Hepatocyte (in vitro differentiated cells): ENCODE measurements at regions not wholly inside any gene's neighbourhood (a gene's known extent, or its start where the extent isn't known, plus 50 kb on each side); places are given as distances from the start of the nearest gene placed in this dataset.

Experiments used
- DNase-seq: peaks from one replicate; pipeline ENCODE4 v3.0.0-alpha.2; 2016; ENCODE audit warnings: low spot score
- H2AFZ ChIP-seq: fragments of 200-600 bp; sonication (generic); 2 replicates; pipeline ENCODE4 v1.6.0; 2016; ENCODE audit warnings: antibody characterized with exemption, mild to moderate bottlenecking
- H3K27ac ChIP-seq: fragments of 200-600 bp; sonication (generic); 2 replicates; pipeline ENCODE4 v1.5.1; 2016; ENCODE audit warnings: mild to moderate bottlenecking
- H3K27me3 ChIP-seq: fragments of 200-600 bp; sonication (generic); 2 replicates; pipeline ENCODE4 v1.6.1; 2016
- H3K36me3 ChIP-seq: fragments of 200-600 bp; sonication (generic); replicated peaks from 2 replicates; pipeline ENCODE4 v1.5.1; 2016; ENCODE audit warnings: low read depth; ENCODE audit not compliant: insufficient read depth
- H3K4me1 ChIP-seq: fragments of 200-600 bp; sonication (generic); 2 replicates; pipeline ENCODE4 v1.5.1; 2016; ENCODE audit warnings: mild to moderate bottlenecking, moderate library complexity; ENCODE audit not compliant: insufficient read depth
- H3K4me2 ChIP-seq: fragments of 200-600 bp; sonication (generic); 2 replicates; pipeline ENCODE4 v1.6.0; 2016
- H3K4me3 ChIP-seq: fragments of 200-600 bp; sonication (generic); 2 replicates; pipeline ENCODE4 v1.5.1; 2016; ENCODE audit warnings: mild to moderate bottlenecking
- H3K79me2 ChIP-seq: fragments of 200-600 bp; sonication (generic); 2 replicates; pipeline ENCODE4 v1.6.0; 2017; ENCODE audit warnings: mild to moderate bottlenecking
- H3K9me2 ChIP-seq: fragments of 200-600 bp; sonication (generic); replicated peaks from 2 replicates; pipeline ENCODE4 v1.6.0; 2017; ENCODE audit warnings: mild to moderate bottlenecking; ENCODE audit not compliant: insufficient read depth
- H3K9me3 ChIP-seq: fragments of 200-600 bp; sonication (generic); 2 replicates; pipeline ENCODE4 v1.5.1; 2016; ENCODE audit warnings: low read depth, mild to moderate bottlenecking
- H4K20me1 ChIP-seq: fragments of 200-600 bp; sonication (generic); 2 replicates; pipeline ENCODE4 v1.6.0; 2016; ENCODE audit warnings: mild to moderate bottlenecking; ENCODE audit not compliant: insufficient read depth, poor library complexity, severe bottlenecking
- CTCF ChIP-seq: fragments of 200-600 bp; sonication (generic); IDR thresholded peaks from 2 replicates; pipeline ENCODE4 v1.5.1; 2016; ENCODE audit warnings: antibody characterized with exemption, mild to moderate bottlenecking; ENCODE audit not compliant: poor library complexity
- EZH2 ChIP-seq: fragments of 200-600 bp; sonication (generic); IDR thresholded peaks from 2 replicates; pipeline ENCODE4 v1.6.1; 2016; ENCODE audit warnings: antibody characterized with exemption, mild to moderate bottlenecking, borderline replicate concordance
- EZH2phosphoT487 ChIP-seq: fragments of 200-600 bp; sonication (generic); IDR thresholded peaks from one replicate; pipeline ENCODE4 v1.6.1; 2018; ENCODE audit warnings: antibody characterized with exemption, mild to moderate bottlenecking, low read depth, moderate library complexity; ENCODE audit not compliant: unreplicated experiment, severe bottlenecking
- WGBS: methylation state at CpG from one replicate; pipeline ENCODE4 v1.1.6; 2016; ENCODE audit warnings: low lambda C conversion rate; ENCODE audit errors: missing lambda C conversion rate; 5-methylcytosine and 5-hydroxymethylcytosine counted together

- Histone ChIP-seq H3K27ac (no peak overlapping the region), H3K27me3 (no peaks in the 10 kb centered on the region), H3K9me2 (no peaks in the 10 kb centered on the region), H3K4me2 (no peak overlapping the region), H3K79me2 (no peaks in the 10 kb centered on the region), H2AFZ (no peak overlapping the region), H3K4me3 (no peak overlapping the region), H3K4me1 (peaks cover 12% of the 10 kb centered on the region), H4K20me1 (no peaks in the 10 kb centered on the region), H3K9me3 (no peaks in the 10 kb centered on the region), H3K36me3 (no peaks in the 10 kb centered on the region)
- peak; percentile 29 for DNase-seq
- TF ChIP-seq EZH2: no peak
- peak; percentile 55 for TF ChIP-seq CTCF
- 50% methylated on average over 10 of the region's 10 CpGs for WGBS
Observed at GRCh38 chr3:182490596-182491491, 302.5 kb upstream of the ATP11B start.

DNA sequence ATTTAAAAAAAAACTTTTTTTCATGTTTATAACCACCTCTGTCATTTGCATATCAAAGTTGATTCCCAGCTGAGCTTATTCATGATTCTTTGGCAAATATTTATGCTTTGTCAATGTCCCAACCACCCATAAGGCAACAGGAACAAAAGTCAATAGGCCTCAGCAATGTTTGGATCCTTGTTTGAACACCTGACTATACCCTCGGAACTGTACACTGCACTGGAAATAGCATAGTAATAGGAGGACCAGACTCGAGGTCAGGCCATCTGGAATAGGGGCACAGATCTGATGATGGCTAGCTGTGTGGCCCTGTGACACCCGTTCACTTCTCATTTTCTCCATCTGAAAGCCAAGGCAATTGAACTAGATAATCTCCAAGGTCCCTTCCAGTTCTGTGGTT lies 301.7 kb upstream of the ATP11B start:
- 72% methylated on average over 3 of the region's 3 CpGs for WGBS

DNA sequence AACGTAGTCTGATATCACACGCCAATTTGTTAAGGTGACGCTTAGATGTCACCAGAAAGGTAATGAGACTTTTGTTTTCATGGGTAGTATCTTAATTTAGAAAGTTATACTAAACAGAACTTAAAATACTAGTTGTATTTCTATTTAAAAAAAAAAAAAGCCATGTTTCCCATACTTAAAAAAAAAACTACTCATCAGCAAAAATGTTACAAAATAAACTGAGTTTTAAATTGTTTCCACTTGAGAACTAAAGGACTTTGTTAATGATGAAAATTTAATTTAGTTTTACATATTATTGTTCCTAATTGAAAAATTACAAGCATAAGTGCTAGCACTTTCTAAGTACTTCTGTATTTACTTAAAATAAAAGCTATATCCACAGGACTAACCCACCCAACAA lies 300.8 kb upstream of the ATP11B start:
- Histone ChIP-seq H3K36me3 (no peaks in the 10 kb centered on the region), H3K9me3 (no peaks in the 10 kb centered on the region), H3K4me2 (no peak overlapping the region), H3K9me2 (no peaks in the 10 kb centered on the region), H2AFZ (no peak overlapping the region), H3K79me2 (no peaks in the 10 kb centered on the region), H3K4me1 (peaks cover 1% of the 10 kb centered on the region), H4K20me1 (no peaks in the 10 kb centered on the region), H3K4me3 (no peak overlapping the region), H3K27ac (no peak overlapping the region), H3K27me3 (no peaks in the 10 kb centered on the region)
- TF ChIP-seq CTCF (no peak), EZH2phosphoT487 (no peak)
- no peak for DNase-seq
- WGBS: 99% methylated on average over 3 of the region's 3 CpGs

More for the DNA sequence above, 301.7 kb upstream of the ATP11B start:
- no peak for DNase-seq
- Histone ChIP-seq H3K4me1 (peaks cover 6% of the 10 kb centered on the region), H3K36me3 (no peaks in the 10 kb centered on the region), H3K27me3 (no peaks in the 10 kb centered on the region), H3K9me3 (no peaks in the 10 kb centered on the region), H3K79me2 (no peaks in the 10 kb centered on the region), H3K27ac (no peak overlapping the region), H3K4me2 (no peak overlapping the region), H3K9me2 (no peaks in the 10 kb centered on the region), H3K4me3 (no peak overlapping the region), H4K20me1 (no peaks in the 10 kb centered on the region), H2AFZ (no peak overlapping the region)
- TF ChIP-seq EZH2phosphoT487: no peak
- no peak for TF ChIP-seq CTCF
- TF ChIP-seq EZH2: no peak
